ENCODE measurements at regions not wholly inside any gene's neighbourhood (a gene's known extent, or its start where the extent isn't known, plus 50 kb on each side); places are given as distances from the start of the nearest gene placed in this dataset.

- TF ChIP-seq SMC3 (IDR thresholded peaks at IDR 0.05; ENCODE audit: low read depth, low read length): no peak
- TF ChIP-seq CTCF (conservative IDR thresholded peaks at IDR 0.05; ENCODE audit: low read depth, low read length): no peak
- TF ChIP-seq FOS (IDR thresholded peaks at IDR 0.05; ENCODE audit: low read depth, low read length): no peak
- no peak for TF ChIP-seq POLR2A (IDR thresholded peaks at IDR 0.05; ENCODE audit: low read depth, low read length)
- TF ChIP-seq USF2 (IDR thresholded peaks at IDR 0.05; ENCODE audit: low read depth, low read length): no peak
- no peak for TF ChIP-seq RFX5 (IDR thresholded peaks at IDR 0.05; ENCODE audit: low read depth, low read length)
- no peak for TF ChIP-seq RCOR1 (IDR thresholded peaks at IDR 0.05; ENCODE audit: insufficient replicate concordance, low read length)
- TF ChIP-seq RAD21 (IDR thresholded peaks at IDR 0.05; ENCODE audit: low read length): no peak
- no peak for TF ChIP-seq CEBPB (IDR thresholded peaks at IDR 0.05; ENCODE audit: low read depth, low read length)
- TF ChIP-seq BHLHE40 (IDR thresholded peaks at IDR 0.05; ENCODE audit: low read depth, low read length): no peak
Observed at GRCh38 chr9:73685786-73686185, 534.1 kb downstream of the ANXA1 start.

Data from IMR-90 (cell line).